Keratinocyte (primary cell): ENCODE measurements at regions not wholly inside any gene's neighbourhood (a gene's known extent, or its start where the extent isn't known, plus 50 kb on each side); places are given as distances from the start of the nearest gene placed in this dataset.

Source experiments
- DNase-seq: peaks from one replicate; pipeline ENCODE4 v3.0.0-alpha.2; 2011; ENCODE audit warnings: low read depth, missing footprints, low spot score
- FAIRE-seq: peaks from 2 replicates; lab custom pipeline; 2011; peaks lifted over from hg19 to GRCh38; lab: Jason Lieb, UNC
- H2AFZ ChIP-seq: 2 replicates; pipeline ENCODE4 v1.6.0; 2012; ENCODE audit warnings: low read length, control low read depth, inconsistent platforms; ENCODE audit not compliant: control insufficient read depth
- H3K27ac ChIP-seq: 2 replicates; pipeline ENCODE4 v1.5.1; 2011; ENCODE audit warnings: low read length; ENCODE audit not compliant: control insufficient read depth, insufficient read depth
- H3K27me3 ChIP-seq: 3 replicates; pipeline ENCODE4 v1.6.0; 2011; ENCODE audit warnings: low read length; ENCODE audit not compliant: control insufficient read depth, insufficient read depth; ENCODE audit errors: extremely low read depth
- H3K36me3 ChIP-seq, 2 experiments: 2 replicates in 1 of 2; 3 replicates in 1 of 2; pipeline ENCODE4 v1.5.1; 2011; ENCODE audit warnings: low read length in 2 of 2, mild to moderate bottlenecking in 1 of 2; ENCODE audit not compliant: control insufficient read depth in 2 of 2, insufficient read depth in 2 of 2; ENCODE audit errors: extremely low read depth in 1 of 2
- H3K4me1 ChIP-seq: 3 replicates; pipeline ENCODE4 v1.5.1; 2011; ENCODE audit warnings: low read length; ENCODE audit not compliant: control insufficient read depth, insufficient read depth; ENCODE audit errors: extremely low read depth
- H3K4me2 ChIP-seq: 3 replicates; pipeline ENCODE4 v1.6.0; 2011; ENCODE audit warnings: low read depth, low read length; ENCODE audit not compliant: control insufficient read depth, insufficient read depth; ENCODE audit errors: extremely low read depth
- H3K4me3 ChIP-seq, 3 experiments: fragments of 200-600 bp in 1 of 3; sonication (generic) in 1 of 3; 2 replicates in 2 of 3; 3 replicates in 1 of 3; pipeline ENCODE4 v1.5.1; 2011 to 2016; ENCODE audit warnings: low read length in 3 of 3, mild to moderate bottlenecking in 3 of 3, control low read depth in 2 of 3, inconsistent platforms in 1 of 3, low read depth in 1 of 3, mixed read lengths in 1 of 3, mixed run types in 1 of 3, moderate library complexity in 1 of 3; ENCODE audit not compliant: control insufficient read depth in 2 of 3, insufficient read depth in 2 of 3; ENCODE audit errors: extremely low read depth in 1 of 3
- H3K79me2 ChIP-seq: 2 replicates; pipeline ENCODE4 v1.6.0; 2012; ENCODE audit warnings: low read length; ENCODE audit not compliant: control insufficient read depth, insufficient read depth
- H3K9ac ChIP-seq: 3 replicates; pipeline ENCODE4 v1.6.0; 2011; ENCODE audit warnings: low read length; ENCODE audit not compliant: control insufficient read depth, insufficient read depth; ENCODE audit errors: extremely low read depth
- H3K9me1 ChIP-seq: 3 replicates; pipeline ENCODE4 v1.6.0; 2011; ENCODE audit warnings: low read length; ENCODE audit not compliant: control insufficient read depth, insufficient read depth; ENCODE audit errors: extremely low read depth
- H3K9me3 ChIP-seq: 2 replicates; pipeline ENCODE4 v1.5.1; 2012; ENCODE audit warnings: low read depth, low read length; ENCODE audit not compliant: control insufficient read depth
- H4K20me1 ChIP-seq: 3 replicates; pipeline ENCODE4 v1.6.0; 2011; ENCODE audit warnings: low read length; ENCODE audit not compliant: control insufficient read depth, insufficient read depth; ENCODE audit errors: extremely low read depth
- EZH2 ChIP-seq: IDR thresholded peaks from one replicate; pipeline ENCODE4 v1.6.1; 2012; ENCODE audit warnings: inconsistent platforms, mild to moderate bottlenecking, low read length, moderate library complexity
- dilution Hi-C: fragments of 300-500 bp; cut with MboI; formaldehyde crosslinking; loops from one replicate; pipeline ENCODE4 v1.7.0; 2020; ENCODE audit warnings: low sequenced_read_pairs; ENCODE audit not compliant: extremely low pct_ligation_motif_present
- TF ChIP-seq, protein P1 (sequence below), 3 experiments: IDR thresholded peaks in 1 of 3; conservative IDR thresholded peaks in 1 of 3; optimal IDR thresholded peaks in 1 of 3; 2 replicates in 2 of 3; 3 replicates in 1 of 3; pipeline versions ENCODE3 to v1.5.1; 2011; ENCODE audit warnings: low read length in 3 of 3, mild to moderate bottlenecking in 3 of 3, moderate library complexity in 2 of 3, control low read depth in 1 of 3, inconsistent platforms in 1 of 3; ENCODE audit not compliant: insufficient read depth in 2 of 3; ENCODE audit errors: extremely low read depth in 1 of 3

DNA sequence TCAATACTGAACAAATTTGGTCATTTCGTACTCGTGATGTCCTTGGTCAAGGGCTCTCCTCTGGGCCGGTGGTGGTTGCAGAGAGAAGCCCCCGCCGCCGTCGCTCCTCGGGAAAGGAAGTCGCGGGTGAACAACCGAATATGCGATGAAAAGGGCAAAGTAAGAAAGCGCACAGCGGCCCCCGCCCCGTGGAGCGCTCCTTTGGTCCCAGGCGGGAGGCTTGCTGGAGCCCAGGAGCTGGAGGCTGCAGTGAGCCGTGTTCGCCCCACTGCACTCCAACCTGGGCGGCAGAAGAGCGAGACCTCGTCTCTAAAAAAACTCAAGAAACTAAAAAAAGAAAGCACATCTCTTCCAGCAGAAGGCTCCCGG lies 108.4 kb upstream of the LARP1 start:
- Histone ChIP-seq H3K27me3 (peaks cover 5% of the 10 kb centered on the region), H3K9me1 (no peaks in the 10 kb centered on the region), H3K4me1 (peaks cover 8% of the 10 kb centered on the region), H2AFZ (no peak overlapping the region), H3K79me2 (no peaks in the 10 kb centered on the region), H3K36me3 (no peaks in the 10 kb centered on the region), H3K4me2 (no peak overlapping the region), H3K9ac (no peak overlapping the region), H3K9me3 (no peaks in the 10 kb centered on the region), H3K27ac (no peak overlapping the region), H4K20me1 (no peaks in the 10 kb centered on the region), H3K4me3 (no peak overlapping the region)
- TF ChIP-seq, protein P1, sequence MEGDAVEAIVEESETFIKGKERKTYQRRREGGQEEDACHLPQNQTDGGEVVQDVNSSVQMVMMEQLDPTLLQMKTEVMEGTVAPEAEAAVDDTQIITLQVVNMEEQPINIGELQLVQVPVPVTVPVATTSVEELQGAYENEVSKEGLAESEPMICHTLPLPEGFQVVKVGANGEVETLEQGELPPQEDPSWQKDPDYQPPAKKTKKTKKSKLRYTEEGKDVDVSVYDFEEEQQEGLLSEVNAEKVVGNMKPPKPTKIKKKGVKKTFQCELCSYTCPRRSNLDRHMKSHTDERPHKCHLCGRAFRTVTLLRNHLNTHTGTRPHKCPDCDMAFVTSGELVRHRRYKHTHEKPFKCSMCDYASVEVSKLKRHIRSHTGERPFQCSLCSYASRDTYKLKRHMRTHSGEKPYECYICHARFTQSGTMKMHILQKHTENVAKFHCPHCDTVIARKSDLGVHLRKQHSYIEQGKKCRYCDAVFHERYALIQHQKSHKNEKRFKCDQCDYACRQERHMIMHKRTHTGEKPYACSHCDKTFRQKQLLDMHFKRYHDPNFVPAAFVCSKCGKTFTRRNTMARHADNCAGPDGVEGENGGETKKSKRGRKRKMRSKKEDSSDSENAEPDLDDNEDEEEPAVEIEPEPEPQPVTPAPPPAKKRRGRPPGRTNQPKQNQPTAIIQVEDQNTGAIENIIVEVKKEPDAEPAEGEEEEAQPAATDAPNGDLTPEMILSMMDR (optimal IDR thresholded peaks at IDR 0.05 in 1 of 3, IDR thresholded peaks at IDR 0.05 in 1 of 3, conservative IDR thresholded peaks at IDR 0.05 in 1 of 3; ENCODE audit: extremely low read depth in 1 of 3, insufficient read depth in 2 of 3, low read length in 3 of 3) = no peak
- no peak for TF ChIP-seq EZH2
- dilution Hi-C loops = loop anchor here (10.0 kb wide), 1 partner anchor 138 kb away; no protein-coding TSS in a partner anchor
- DNase-seq (no peak), FAIRE-seq (no peak)

DNA sequence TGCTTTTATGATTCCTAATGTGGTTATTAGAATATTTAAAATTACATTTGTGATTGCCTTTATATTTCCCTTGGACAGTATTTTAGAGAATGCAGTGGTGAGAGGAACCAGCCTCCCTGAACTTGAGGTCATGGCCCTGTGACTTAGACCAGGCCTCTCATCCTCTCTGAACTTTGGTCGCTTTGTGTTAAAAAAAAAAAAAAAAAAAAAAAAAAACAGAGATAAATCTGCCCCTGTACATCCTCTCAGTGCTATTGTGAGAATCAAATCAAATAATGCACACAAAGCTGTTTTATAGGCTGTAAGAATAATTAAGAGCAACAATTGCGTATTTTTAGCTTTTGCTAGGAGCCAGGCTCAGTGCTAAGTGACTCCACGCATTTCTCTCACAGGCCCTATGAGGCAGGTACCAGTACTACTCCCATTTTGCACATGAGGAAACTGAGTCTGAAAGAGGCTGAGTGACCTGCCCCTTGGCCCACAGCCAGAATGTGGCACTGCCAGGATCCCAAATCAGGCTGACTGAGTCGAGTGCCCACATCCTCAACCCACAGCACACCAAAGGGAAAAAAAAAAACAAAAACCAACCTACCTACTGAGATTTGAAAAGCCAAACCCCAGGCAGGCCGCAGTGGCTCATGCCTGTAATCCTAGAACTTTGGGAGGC lies 110.3 kb upstream of the LARP1 start:
- Histone ChIP-seq H3K9me3 (no peaks in the 10 kb centered on the region), H3K9ac (no peak overlapping the region), H2AFZ (no peak overlapping the region), H3K4me3 (no peak overlapping the region), H4K20me1 (no peaks in the 10 kb centered on the region), H3K36me3 (no peaks in the 10 kb centered on the region), H3K27ac (no peak overlapping the region), H3K27me3 (peaks cover 5% of the 10 kb centered on the region), H3K4me1 (peaks cover 8% of the 10 kb centered on the region), H3K79me2 (no peaks in the 10 kb centered on the region), H3K4me2 (no peak overlapping the region), H3K9me1 (no peaks in the 10 kb centered on the region)
- TF ChIP-seq EZH2 = no peak
- TF ChIP-seq, protein P1 (optimal IDR thresholded peaks at IDR 0.05 in 1 of 3, IDR thresholded peaks at IDR 0.05 in 1 of 3, conservative IDR thresholded peaks at IDR 0.05 in 1 of 3; ENCODE audit: extremely low read depth in 1 of 3, insufficient read depth in 2 of 3, low read length in 3 of 3) = no peak
- no peak for FAIRE-seq
- dilution Hi-C loops = loop anchor here (10.0 kb wide), 1 partner anchor 140 kb away; no protein-coding TSS in a partner anchor
- DNase-seq = no peak
